HEK293 (cell line): ENCODE measurements at regions not wholly inside any gene's neighbourhood (a gene's known extent, or its start where the extent isn't known, plus 50 kb on each side); places are given as distances from the start of the nearest gene placed in this dataset.
"Not testable (repeated sequence)": the region's sequence is repeated elsewhere in the genome, so short reads cannot be mapped to it uniquely, and the experiment has no call there.

Experiments
- CTCF ChIA-PET: fragments of 350-600 bp; formaldehyde crosslinking; extraction: SDS; loops from one replicate; lab custom pipeline; 2021; ENCODE audit warnings: antibody characterized with exemption; lab: Yijun Ruan, JAX
- POLR2A ChIA-PET: fragments of 300-600 bp; formaldehyde crosslinking; extraction: SDS; loops from one replicate; lab custom pipeline; 2020; ENCODE audit warnings: antibody characterized with exemption, inconsistent platforms; lab: Yijun Ruan, JAX
- H3K27ac ChIP-seq: fragments of 200-500 bp; sonication (Bioruptor generic); 2 replicates; pipeline ENCODE4 v1.5.1; 2014; ENCODE audit warnings: low read depth, low read length, control low read depth, inconsistent platforms; ENCODE audit errors: extremely low read depth
- H3K36me3 ChIP-seq, 2 experiments: fragments of 200-500 bp in 1 of 2; sonication (Bioruptor generic) in 1 of 2; 1 replicate in 1 of 2; 2 replicates in 1 of 2; pipeline ENCODE4 v1.5.1; 2014 to 2017; ENCODE audit warnings: inconsistent platforms in 2 of 2, low read length in 2 of 2; ENCODE audit not compliant: control insufficient read depth in 2 of 2, insufficient read depth in 1 of 2
- H3K4me1 ChIP-seq: fragments of 200-500 bp; sonication (Bioruptor generic); 2 replicates; pipeline ENCODE4 v1.5.1; 2014; ENCODE audit warnings: mild to moderate bottlenecking, low read length, inconsistent platforms; ENCODE audit not compliant: control insufficient read depth, insufficient read depth
- H3K4me3 ChIP-seq: 2 replicates; pipeline ENCODE4 v1.5.1; 2011; ENCODE audit warnings: low read depth, mild to moderate bottlenecking, control low read depth, low read length, moderate library complexity
- H3K9me3 ChIP-seq: fragments of 200-500 bp; sonication (Bioruptor generic); 2 replicates; pipeline ENCODE4 v1.5.1; 2014; ENCODE audit warnings: low read depth, low read length, inconsistent platforms; ENCODE audit not compliant: control insufficient read depth, insufficient read depth
- EGR2 ChIP-seq: fragments of 450-650 bp; formaldehyde crosslinking; IDR thresholded peaks from 2 replicates; pipeline ENCODE4 v1.5.1; 2016; ENCODE audit warnings: low read depth, missing biosample characterization, missing genetic modification characterization
- OVOL3 ChIP-seq: fragments of 450-650 bp; formaldehyde crosslinking; IDR thresholded peaks from 2 replicates; pipeline ENCODE4 v1.5.1; 2016; ENCODE audit warnings: missing biosample characterization, missing genetic modification characterization
- ZBTB1 ChIP-seq: fragments of 450-650 bp; formaldehyde crosslinking; IDR thresholded peaks from 2 replicates; pipeline ENCODE4 v1.5.1; 2016; ENCODE audit warnings: missing biosample characterization, missing genetic modification characterization
- ZNF473 ChIP-seq: fragments of 450-650 bp; formaldehyde crosslinking; IDR thresholded peaks from 2 replicates; pipeline ENCODE4 v1.5.1; 2017; ENCODE audit warnings: missing biosample characterization, missing genetic modification characterization
- ZNF596 ChIP-seq: fragments of 450-650 bp; IDR thresholded peaks from 2 replicates; pipeline ENCODE4 v1.5.0; 2018; ENCODE audit warnings: missing biosample characterization, mild to moderate bottlenecking, missing genetic modification characterization, moderate library complexity
- ZNF658 ChIP-seq: fragments of 450-650 bp; formaldehyde crosslinking; IDR thresholded peaks from 2 replicates; pipeline ENCODE4; 2016; ENCODE audit warnings: missing biosample characterization, missing genetic modification characterization
- ZNF670 ChIP-seq: fragments of 450-650 bp; formaldehyde crosslinking; IDR thresholded peaks from 2 replicates; pipeline ENCODE4 v1.5.1; 2016; ENCODE audit warnings: missing biosample characterization, missing genetic modification characterization, low read depth
- ZNF830 ChIP-seq: fragments of 450-650 bp; IDR thresholded peaks from 2 replicates; pipeline ENCODE4 v1.5.0; 2018; ENCODE audit warnings: missing biosample characterization, missing genetic modification characterization, low read depth, mild to moderate bottlenecking, moderate library complexity
- TF ChIP-seq, protein P1 (sequence below): fragments of 450-650 bp; formaldehyde crosslinking; IDR thresholded peaks from 2 replicates; pipeline ENCODE4 v1.5.1; 2017; ENCODE audit warnings: missing biosample characterization, missing genetic modification characterization
- TF ChIP-seq, protein P2 (sequence below): fragments of 450-650 bp; formaldehyde crosslinking; IDR thresholded peaks from 2 replicates; pipeline ENCODE4 v1.5.1; 2016; ENCODE audit warnings: missing biosample characterization, missing genetic modification characterization, borderline replicate concordance
- TF ChIP-seq, protein P3 (sequence below): fragments of 450-650 bp; formaldehyde crosslinking; IDR thresholded peaks from 2 replicates; pipeline ENCODE4 v1.5.1; 2016; ENCODE audit warnings: missing biosample characterization, missing genetic modification characterization
- TF ChIP-seq, protein P4 (sequence below): fragments of 450-650 bp; formaldehyde crosslinking; optimal IDR thresholded peaks from 2 replicates; pipeline ENCODE3; 2016; ENCODE audit warnings: missing biosample characterization, mild to moderate bottlenecking, missing genetic modification characterization

DNA sequence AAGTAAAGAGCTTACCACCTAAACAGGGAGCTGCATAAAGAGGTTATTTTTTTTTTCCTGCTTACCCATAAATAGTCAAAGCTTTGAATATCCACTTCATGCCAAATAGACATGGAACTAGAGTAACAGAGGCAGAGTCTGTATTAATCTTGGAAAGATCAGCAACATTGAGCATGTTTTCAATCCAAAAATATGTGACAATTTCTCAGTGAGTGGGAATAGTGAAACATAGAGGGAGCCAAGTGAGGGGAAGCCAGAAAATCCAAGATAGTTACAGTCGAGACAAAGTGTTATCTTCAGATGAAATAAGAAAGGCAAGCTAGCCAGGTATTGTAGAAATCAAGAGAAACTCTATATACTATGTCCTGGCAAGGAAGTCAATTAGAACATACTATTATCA is 122.3 kb upstream of the TACR3 start (continued):
- no peak for TF ChIP-seq ZNF596 (tag by site-specific recombination)
- TF ChIP-seq ZNF658: no peak
- no peak for TF ChIP-seq OVOL3 (tag by site-specific recombination)
- TF ChIP-seq ZNF670 (tag by site-specific recombination): no peak
- no peak for TF ChIP-seq ZNF830 (tag by site-specific recombination)
- TF ChIP-seq, protein P1, sequence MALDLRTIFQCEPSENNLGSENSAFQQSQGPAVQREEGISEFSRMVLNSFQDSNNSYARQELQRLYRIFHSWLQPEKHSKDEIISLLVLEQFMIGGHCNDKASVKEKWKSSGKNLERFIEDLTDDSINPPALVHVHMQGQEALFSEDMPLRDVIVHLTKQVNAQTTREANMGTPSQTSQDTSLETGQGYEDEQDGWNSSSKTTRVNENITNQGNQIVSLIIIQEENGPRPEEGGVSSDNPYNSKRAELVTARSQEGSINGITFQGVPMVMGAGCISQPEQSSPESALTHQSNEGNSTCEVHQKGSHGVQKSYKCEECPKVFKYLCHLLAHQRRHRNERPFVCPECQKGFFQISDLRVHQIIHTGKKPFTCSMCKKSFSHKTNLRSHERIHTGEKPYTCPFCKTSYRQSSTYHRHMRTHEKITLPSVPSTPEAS: no peak
- no peak for TF ChIP-seq ZBTB1 (tag by site-specific recombination)
- TF ChIP-seq, protein P2, sequence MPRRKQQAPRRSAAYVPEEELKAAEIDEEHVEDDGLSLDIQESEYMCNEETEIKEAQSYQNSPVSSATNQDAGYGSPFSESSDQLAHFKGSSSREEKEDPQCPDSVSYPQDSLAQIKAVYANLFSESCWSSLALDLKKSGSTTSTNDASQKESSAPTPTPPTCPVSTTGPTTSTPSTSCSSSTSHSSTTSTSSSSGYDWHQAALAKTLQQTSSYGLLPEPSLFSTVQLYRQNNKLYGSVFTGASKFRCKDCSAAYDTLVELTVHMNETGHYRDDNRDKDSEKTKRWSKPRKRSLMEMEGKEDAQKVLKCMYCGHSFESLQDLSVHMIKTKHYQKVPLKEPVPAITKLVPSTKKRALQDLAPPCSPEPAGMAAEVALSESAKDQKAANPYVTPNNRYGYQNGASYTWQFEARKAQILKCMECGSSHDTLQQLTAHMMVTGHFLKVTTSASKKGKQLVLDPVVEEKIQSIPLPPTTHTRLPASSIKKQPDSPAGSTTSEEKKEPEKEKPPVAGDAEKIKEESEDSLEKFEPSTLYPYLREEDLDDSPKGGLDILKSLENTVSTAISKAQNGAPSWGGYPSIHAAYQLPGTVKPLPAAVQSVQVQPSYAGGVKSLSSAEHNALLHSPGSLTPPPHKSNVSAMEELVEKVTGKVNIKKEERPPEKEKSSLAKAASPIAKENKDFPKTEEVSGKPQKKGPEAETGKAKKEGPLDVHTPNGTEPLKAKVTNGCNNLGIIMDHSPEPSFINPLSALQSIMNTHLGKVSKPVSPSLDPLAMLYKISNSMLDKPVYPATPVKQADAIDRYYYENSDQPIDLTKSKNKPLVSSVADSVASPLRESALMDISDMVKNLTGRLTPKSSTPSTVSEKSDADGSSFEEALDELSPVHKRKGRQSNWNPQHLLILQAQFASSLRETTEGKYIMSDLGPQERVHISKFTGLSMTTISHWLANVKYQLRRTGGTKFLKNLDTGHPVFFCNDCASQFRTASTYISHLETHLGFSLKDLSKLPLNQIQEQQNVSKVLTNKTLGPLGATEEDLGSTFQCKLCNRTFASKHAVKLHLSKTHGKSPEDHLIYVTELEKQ: no peak

DNA sequence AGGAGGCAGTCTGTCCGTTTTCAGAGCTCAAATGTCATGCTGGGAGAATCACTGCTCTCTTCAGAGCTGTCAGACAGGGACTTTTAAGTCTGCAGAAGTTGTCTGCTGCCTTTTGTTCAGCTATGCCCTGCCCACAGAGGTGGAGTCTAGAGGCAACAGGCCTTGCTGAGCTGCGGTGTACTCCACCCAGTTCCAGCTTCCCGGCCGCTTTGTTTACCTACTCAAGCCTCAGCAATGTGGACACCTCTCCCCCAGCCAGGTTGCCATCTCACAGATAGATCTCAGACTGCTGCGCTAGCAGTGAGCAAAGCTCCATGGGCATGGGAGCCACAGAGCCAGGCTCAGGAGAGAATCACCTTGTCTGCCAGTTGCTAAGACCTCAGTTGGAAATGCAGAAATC is 90.5 kb upstream of the TACR3 start:
- H3K4me3 ChIP-seq, H3K27ac ChIP-seq, H3K36me3 ChIP-seq, H3K4me1 ChIP-seq, POLR2A ChIA-PET, H3K9me3 ChIP-seq: not testable (repeated sequence)
- CTCF ChIA-PET: interaction anchor here (0.6 kb wide), 1 partner anchor 527 kb away, joined by 3 read pairs; no protein-coding TSS in a partner anchor

DNA sequence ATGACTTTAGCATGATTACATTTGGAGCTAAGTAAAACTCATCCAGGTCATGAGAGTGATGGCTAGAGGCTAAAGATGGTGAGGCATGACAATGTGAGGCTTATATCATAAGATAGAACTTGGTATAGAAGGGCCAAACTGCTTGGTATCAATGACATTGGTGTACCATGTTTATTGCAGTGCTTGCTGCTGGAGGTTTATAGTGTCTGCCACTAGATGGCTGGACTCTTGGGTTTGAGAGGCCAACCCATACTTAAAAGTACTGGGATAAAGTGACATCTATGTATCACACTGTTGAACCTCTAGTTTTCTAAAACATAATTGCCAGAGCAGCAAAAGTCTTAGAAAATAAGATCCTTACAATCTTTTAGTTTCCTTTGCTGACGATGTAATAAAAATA is 83.0 kb upstream of the TACR3 start:
- POLR2A ChIA-PET: no interaction called here
- no peaks in the 10 kb centered on the region for H3K9me3 ChIP-seq
- H3K4me1 ChIP-seq: no peaks in the 10 kb centered on the region
- H3K36me3 ChIP-seq: no peaks in the 10 kb centered on the region
- no peak overlapping the region for H3K27ac ChIP-seq
- TF ChIP-seq, protein P3, sequence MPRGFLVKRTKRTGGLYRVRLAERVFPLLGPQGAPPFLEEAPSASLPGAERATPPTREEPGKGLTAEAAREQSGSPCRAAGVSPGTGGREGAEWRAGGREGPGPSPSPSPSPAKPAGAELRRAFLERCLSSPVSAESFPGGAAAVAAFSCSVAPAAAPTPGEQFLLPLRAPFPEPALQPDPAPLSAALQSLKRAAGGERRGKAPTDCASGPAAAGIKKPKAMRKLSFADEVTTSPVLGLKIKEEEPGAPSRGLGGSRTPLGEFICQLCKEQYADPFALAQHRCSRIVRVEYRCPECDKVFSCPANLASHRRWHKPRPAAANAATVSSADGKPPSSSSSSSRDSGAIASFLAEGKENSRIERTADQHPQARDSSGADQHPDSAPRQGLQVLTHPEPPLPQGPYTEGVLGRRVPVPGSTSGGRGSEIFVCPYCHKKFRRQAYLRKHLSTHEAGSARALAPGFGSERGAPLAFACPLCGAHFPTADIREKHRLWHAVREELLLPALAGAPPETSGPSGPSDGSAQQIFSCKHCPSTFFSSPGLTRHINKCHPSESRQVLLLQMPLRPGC (tag by site-specific recombination): no peak
- TF ChIP-seq ZNF473: no peak
- TF ChIP-seq, protein P4, sequence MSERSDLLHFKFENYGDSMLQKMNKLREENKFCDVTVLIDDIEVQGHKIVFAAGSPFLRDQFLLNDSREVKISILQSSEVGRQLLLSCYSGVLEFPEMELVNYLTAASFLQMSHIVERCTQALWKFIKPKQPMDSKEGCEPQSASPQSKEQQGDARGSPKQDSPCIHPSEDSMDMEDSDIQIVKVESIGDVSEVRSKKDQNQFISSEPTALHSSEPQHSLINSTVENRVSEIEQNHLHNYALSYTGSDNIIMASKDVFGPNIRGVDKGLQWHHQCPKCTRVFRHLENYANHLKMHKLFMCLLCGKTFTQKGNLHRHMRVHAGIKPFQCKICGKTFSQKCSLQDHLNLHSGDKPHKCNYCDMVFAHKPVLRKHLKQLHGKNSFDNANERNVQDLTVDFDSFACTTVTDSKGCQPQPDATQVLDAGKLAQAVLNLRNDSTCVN (tag by site-specific recombination): no peak
- TF ChIP-seq, all 188 proteins: peak for 0
- H3K4me3 ChIP-seq: no peak overlapping the region
- CTCF ChIA-PET: no interaction called here

DNA sequence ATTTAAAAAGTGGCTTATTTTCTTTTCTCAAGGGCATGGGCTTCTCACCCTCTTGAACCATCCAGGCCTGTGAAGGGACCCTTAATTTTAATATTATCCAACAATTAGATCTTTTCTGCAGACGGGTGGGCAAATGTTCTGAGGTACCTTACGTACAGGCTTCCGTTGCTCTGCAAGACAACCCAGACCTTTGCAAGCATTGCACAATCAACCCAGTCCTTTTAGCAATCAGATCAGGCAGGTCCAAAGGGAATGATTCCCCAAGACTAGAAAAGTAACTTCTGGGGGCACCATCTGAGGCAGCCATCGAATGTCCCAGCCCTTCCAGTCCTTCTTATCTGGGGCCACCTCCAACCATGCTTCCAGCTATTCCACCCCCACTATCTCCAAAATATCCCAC is 67.3 kb upstream of the TACR3 start:
- H3K27ac ChIP-seq: no peak overlapping the region
- no peak for TF ChIP-seq EGR2 (tag by site-specific recombination)
- H3K36me3 ChIP-seq: no peaks in the 10 kb centered on the region
- H3K4me1 ChIP-seq: no peaks in the 10 kb centered on the region
- H3K4me3 ChIP-seq: no peak overlapping the region
- CTCF ChIA-PET: interaction anchor here (0.6 to 0.7 kb wide), 2 partner anchors 139 to 1506 kb away, joined by 3 read pairs; no protein-coding TSS in a partner anchor
- H3K9me3 ChIP-seq: no peaks in the 10 kb centered on the region
- POLR2A ChIA-PET: no interaction called here
